CD4-positive, alpha-beta T cell (primary cell): ENCODE measurements at regions not wholly inside any gene's neighbourhood (a gene's known extent, or its start where the extent isn't known, plus 50 kb on each side); places are given as distances from the start of the nearest gene placed in this dataset.

Experiments used
- ATAC-seq: fragments of 200-7000 bp; cut with Tn5 transposase; one replicate; pipeline ENCODE4 v1.10.0; 2022; ENCODE audit warnings: mild to moderate bottlenecking; ENCODE audit not compliant: poor library complexity
- CTCF ChIA-PET: fragments of 350-600 bp; sonication (Branson Sonifier 250); formaldehyde crosslinking; loops from one replicate; lab custom pipeline; 2021; ENCODE audit warnings: antibody characterized with exemption, inconsistent platforms; lab: Charles Lee
- POLR2A ChIA-PET: fragments of 350-600 bp; sonication (Branson Sonifier 250); formaldehyde crosslinking; loops from one replicate; lab custom pipeline; 2021; ENCODE audit warnings: antibody characterized with exemption, inconsistent platforms; lab: Charles Lee
- DNase-seq, 14 experiments: peaks; one replicate each; pipeline ENCODE4 v3.0.0-alpha.2; 2013 to 2020; ENCODE audit warnings: mixed read lengths in 2 of 14
- H3K27ac ChIP-seq, 2 donors: one replicate each; pipeline versions ENCODE4 v1.5.1 to v1.7.0; 2013; ENCODE audit warnings: low read length in 2 of 2, low read depth in 1 of 2, mild to moderate bottlenecking in 1 of 2
- H3K27me3 ChIP-seq, 2 experiments: 1 replicate in 1 of 2; 2 replicates in 1 of 2; pipeline versions ENCODE4 v1.6.1 to v1.7.0; 2013; ENCODE audit warnings: low read length in 2 of 2, control low read depth in 1 of 2, mild to moderate bottlenecking in 1 of 2, moderate library complexity in 1 of 2; ENCODE audit not compliant: insufficient read depth in 2 of 2, control insufficient read depth in 1 of 2
- H3K36me3 ChIP-seq: one replicate; pipeline ENCODE4 v1.6.1; 2013; ENCODE audit warnings: low read length, control low read depth; ENCODE audit not compliant: insufficient read depth
- H3K4me1 ChIP-seq: one replicate; pipeline ENCODE4 v1.6.1; 2013; ENCODE audit warnings: low read length, control low read depth; ENCODE audit not compliant: insufficient read depth
- H3K4me3 ChIP-seq: one replicate; pipeline ENCODE4 v1.5.1; 2013; ENCODE audit warnings: mild to moderate bottlenecking, low read length, moderate library complexity
- H3K9me3 ChIP-seq, 2 experiments: 1 replicate in 1 of 2; 2 replicates in 1 of 2; pipeline versions ENCODE4 v1.6.1 to v1.7.0; 2013; ENCODE audit warnings: low read length in 2 of 2, mild to moderate bottlenecking in 2 of 2, control low read depth in 1 of 2, moderate library complexity in 1 of 2; ENCODE audit not compliant: control insufficient read depth in 1 of 2, insufficient read depth in 1 of 2
- H3K27ac Mint-ChIP-seq: one replicate; pipeline ENCODE4 v1.8.0; 2020; ENCODE audit warnings: mixed read lengths
- H3K27me3 Mint-ChIP-seq: one replicate; pipeline ENCODE4 v1.8.0; 2021; ENCODE audit warnings: mixed read lengths
- H3K36me3 Mint-ChIP-seq: one replicate; pipeline ENCODE4 v1.8.0; 2021; ENCODE audit warnings: low read depth, mixed read lengths
- H3K4me1 Mint-ChIP-seq: one replicate; pipeline ENCODE4 v1.8.0; 2021; ENCODE audit warnings: low read depth, mixed read lengths
- H3K4me3 Mint-ChIP-seq: one replicate; pipeline ENCODE4 v1.8.0; 2020; ENCODE audit warnings: mild to moderate bottlenecking, mixed read lengths
- H3K9me3 Mint-ChIP-seq: one replicate; pipeline ENCODE4 v1.8.0; 2020; ENCODE audit warnings: mixed read lengths
- CTCF ChIP-seq: fragments of 200-600 bp; IDR thresholded peaks from one replicate; pipeline ENCODE4 v1.8.0; 2022; ENCODE audit warnings: antibody characterized with exemption, mild to moderate bottlenecking
- intact Hi-C, 2 experiments: fragments of 100-400 bp; cut with DNase I in 1 of 2; cut with micrococcal nuclease in 1 of 2; formaldehyde crosslinking; loops; one replicate each; pipeline versions ENCODE4 v1.15.1 to v1.9.0; 2023 to 2025; cut with DNase I, micrococcal nuclease

DNA sequence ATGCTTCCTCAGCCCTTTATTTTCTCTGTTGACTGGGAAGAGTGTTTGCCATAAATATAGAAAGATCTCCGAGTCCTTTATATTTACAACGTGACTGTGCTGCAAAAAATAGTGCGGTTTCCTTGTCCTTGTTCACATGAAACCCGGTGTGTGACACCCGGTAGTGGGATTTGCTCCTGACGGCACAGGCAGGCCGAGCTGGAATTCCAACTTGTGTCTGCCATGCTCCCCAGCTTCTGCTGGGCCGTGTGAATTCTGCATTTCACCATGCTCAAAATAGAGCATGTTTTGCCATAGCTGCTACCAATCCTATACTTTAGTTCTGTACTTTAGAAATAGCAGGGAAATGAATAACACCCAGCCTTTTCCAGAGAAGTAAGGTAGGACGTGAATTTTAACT lies 60.3 kb upstream of the PDE10A start:
- ChIA-PET CTCF (no interaction called here), POLR2A (no interaction called here)
- no peaks in the 10 kb centered on the region for H3K36me3 ChIP-seq
- no peak overlapping the region for H3K27ac ChIP-seq
- peaks cover 4% of the 10 kb centered on the region for H3K27me3 Mint-ChIP-seq
- intact Hi-C loops, result no loop called here
- H3K9me3 Mint-ChIP-seq, result no peaks in the 10 kb centered on the region
- DNase-seq, result no peak
- ATAC-seq, result no peak
- H3K4me1 Mint-ChIP-seq, result no peaks in the 10 kb centered on the region
- no peaks in the 10 kb centered on the region for H3K27me3 ChIP-seq
- H3K4me3 ChIP-seq, result no peak overlapping the region
- H3K4me1 ChIP-seq, result no peaks in the 10 kb centered on the region
- no peak for TF ChIP-seq CTCF
- H3K27ac Mint-ChIP-seq, result no peak overlapping the region
- no peaks in the 10 kb centered on the region for H3K36me3 Mint-ChIP-seq
- H3K4me3 Mint-ChIP-seq, result no peak overlapping the region
- H3K9me3 ChIP-seq, result peaks cover 0 to 4% of the 10 kb centered on the region in 2 experiments

DNA sequence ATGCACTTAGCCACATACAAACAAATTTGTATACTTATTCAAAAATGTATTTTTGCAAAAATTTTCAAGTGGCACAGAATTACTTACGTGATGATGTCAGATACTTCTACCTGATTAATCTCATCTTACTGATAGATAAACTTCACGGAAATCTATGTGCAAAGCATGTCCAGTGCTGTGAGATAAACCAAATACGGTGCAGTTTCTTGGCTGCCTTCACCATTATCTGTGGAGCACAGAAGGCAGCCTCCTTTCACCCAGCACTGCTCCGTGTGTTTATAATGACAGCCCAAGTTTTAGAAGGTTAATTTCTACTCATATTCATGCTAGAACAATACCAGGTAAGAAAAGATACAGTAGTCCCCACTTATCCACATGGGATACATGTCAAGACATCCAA lies 59.0 kb upstream of the PDE10A start:
- Histone ChIP-seq H3K9me3 (peaks cover 0 to 4% of the 10 kb centered on the region in 2 experiments), H3K27me3 (peaks cover 0 to 2% of the 10 kb centered on the region in 2 experiments), H3K36me3 (no peaks in the 10 kb centered on the region), H3K4me1 (no peaks in the 10 kb centered on the region), H3K27ac (no peak overlapping the region), H3K4me3 (no peak overlapping the region)
- H3K4me1 Mint-ChIP-seq, result no peaks in the 10 kb centered on the region
- no peak overlapping the region for H3K27ac Mint-ChIP-seq
- intact Hi-C loops, result no loop called here
- ATAC-seq (no peak), DNase-seq (no peak)
- CTCF ChIA-PET, result no interaction called here
- no peak for TF ChIP-seq CTCF
- peaks cover 4% of the 10 kb centered on the region for H3K27me3 Mint-ChIP-seq
- no peak overlapping the region for H3K4me3 Mint-ChIP-seq
- no peaks in the 10 kb centered on the region for H3K36me3 Mint-ChIP-seq
- POLR2A ChIA-PET, result no interaction called here
- no peaks in the 10 kb centered on the region for H3K9me3 Mint-ChIP-seq

- POLR2A ChIA-PET, result no interaction called here
- no peaks in the 10 kb centered on the region for H3K4me1 Mint-ChIP-seq
Measured at GRCh38 chr6:165721356-165721755, 58.3 kb upstream of the PDE10A start.

More at GRCh38 chr6:165721356-165721755, 58.3 kb upstream of the PDE10A start:
- H3K27ac Mint-ChIP-seq, result no peak overlapping the region
- H3K36me3 ChIP-seq, result no peaks in the 10 kb centered on the region
- CTCF ChIA-PET, result no interaction called here
- intact Hi-C loops, result no loop called here
- no peak overlapping the region for H3K27ac ChIP-seq
- no peaks in the 10 kb centered on the region for H3K9me3 Mint-ChIP-seq
- no peaks in the 10 kb centered on the region for H3K36me3 Mint-ChIP-seq
- H3K4me3 ChIP-seq, result no peak overlapping the region
- peaks cover 0 to 2% of the 10 kb centered on the region in 2 experiments for H3K27me3 ChIP-seq
- ATAC-seq, result no peak
- DNase-seq, result no peak
- H3K9me3 ChIP-seq, result peaks cover 0 to under 1% of the 10 kb centered on the region in 2 experiments
- no peak overlapping the region for H3K4me3 Mint-ChIP-seq
- no peak for TF ChIP-seq CTCF
- no peaks in the 10 kb centered on the region for H3K4me1 ChIP-seq
- H3K27me3 Mint-ChIP-seq, result peaks cover 4% of the 10 kb centered on the region
